Hematopoietic multipotent progenitor cell treated with erythropoietin and hydrocortisone succinate and interleukin-3 and kit ligand, for 4 days (in vitro differentiated cells): ENCODE measurements at regions not wholly inside any gene's neighbourhood (a gene's known extent, or its start where the extent isn't known, plus 50 kb on each side); places are given as distances from the start of the nearest gene placed in this dataset.
A peak's percentile ranks its signal among the peaks of the same experiment; 100 is the strongest.

ENCODE experiments used
- DNase-seq: peaks from one replicate; pipeline ENCODE4 v3.0.0-alpha.2; 2015

DNA sequence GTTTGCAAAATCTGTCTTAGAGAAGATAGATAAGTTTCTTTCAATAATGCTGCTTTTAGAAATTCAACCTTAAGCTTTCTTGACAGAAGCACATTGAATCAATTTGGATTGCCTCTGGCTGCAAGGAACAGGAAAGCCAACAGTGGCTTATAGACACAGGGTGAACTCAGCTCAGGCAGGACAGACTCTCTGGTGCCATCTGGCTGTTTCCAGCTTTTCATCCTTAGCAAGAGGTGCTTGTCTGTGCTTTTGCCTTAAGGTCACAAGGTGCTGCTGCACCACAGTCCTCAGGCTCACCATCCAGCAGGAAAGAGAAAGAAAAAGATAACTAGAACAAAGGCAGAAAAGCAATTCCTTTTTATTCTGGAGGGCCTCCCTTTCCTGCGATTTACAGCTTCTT lies 93.7 kb upstream of the ETS2 start:
- DNase-seq: peak; percentile 76

DNA sequence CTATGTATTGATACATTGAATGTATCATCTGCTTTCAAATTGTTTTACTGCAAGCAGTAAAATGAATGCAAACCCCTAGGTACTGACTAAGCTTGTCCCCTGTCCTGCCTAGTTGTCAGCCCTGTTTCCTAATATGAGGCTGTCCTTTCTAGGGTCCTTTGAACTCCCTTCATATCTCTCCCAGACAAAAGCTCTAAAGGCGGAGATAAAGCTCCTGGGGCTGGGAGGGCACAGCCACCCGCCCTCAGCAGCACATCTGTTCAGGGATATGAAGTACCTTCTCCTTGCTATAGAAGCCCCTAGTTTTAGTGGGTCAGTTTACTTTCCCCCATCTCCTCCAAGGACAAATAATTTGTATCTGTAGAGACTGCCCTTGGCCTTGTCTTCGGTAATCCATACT lies 93.1 kb upstream of the ETS2 start:
- peak; percentile 77 for DNase-seq

DNA sequence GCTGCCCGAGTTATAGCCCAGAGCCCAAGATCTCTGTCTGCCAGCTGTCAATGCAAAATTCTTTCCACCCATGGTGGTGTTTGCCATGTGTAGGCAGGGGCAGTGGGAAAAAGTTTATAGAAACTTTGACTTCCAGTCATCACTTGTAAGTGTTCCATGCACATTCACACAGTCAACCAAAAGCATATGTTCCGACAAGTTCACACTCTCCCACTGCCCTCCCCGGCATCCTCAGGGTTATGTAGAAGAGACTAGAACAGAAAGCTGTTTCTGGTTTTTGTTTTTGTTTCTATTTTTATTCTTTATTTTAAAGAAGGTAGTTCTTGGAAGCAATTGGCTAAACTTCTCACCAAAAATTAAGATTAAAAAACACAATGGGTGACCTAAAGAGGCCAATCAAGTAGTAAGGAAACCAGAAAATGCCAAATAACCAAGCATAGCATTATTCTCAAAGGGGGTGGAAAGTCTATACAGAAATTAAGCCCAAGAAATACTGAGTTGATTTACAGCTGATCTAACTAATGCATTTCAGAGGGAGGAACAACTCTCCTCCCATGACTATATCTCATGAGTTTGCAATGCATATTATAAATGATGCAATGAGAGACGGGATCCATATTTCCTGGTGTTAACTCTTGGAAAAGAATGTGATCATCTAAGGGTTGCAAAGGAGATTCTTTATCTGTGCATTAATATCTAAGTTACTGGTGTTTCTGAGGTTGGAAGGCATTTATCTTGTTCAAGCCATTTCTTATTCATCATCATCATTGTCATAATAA lies 91.5 kb upstream of the ETS2 start:
- no peak for DNase-seq

DNA sequence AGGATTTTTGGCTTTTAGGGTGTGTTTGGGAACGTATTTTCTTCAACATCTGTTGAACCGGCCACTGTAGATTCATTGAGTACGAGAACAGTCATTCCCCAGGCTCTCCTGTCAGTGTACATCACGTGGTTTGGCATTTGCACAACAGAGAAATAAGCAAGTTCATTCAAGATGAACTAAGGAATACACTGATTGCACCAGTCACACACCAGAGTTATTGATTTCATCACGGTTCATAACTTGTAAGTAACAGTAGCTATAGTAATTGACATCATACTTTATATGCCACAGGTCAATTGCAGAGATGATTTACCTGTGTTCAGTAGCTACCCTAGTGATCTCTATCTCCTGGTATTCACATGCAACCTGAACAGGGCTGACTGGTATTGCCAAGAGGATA lies 90.7 kb upstream of the ETS2 start:
- no peak for DNase-seq

DNA sequence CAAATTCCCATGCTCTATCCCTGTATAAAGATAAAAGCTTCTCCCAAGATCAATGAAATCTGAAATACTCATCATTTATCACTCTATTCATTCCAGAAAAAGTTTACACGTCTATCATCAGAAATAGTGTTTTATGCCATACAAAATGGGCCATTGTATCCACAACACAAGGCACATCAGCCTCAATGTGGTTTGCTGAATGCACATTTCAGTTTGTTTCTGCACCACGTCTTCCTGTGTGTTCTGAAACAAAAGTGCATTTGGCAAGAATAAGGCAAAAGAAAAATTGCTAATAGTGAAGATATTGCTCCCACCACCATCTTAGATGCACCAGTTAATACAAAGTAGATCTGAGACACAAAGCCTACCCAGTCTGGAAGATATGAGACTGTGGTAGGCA lies 89.6 kb upstream of the ETS2 start:
- no peak for DNase-seq

DNA sequence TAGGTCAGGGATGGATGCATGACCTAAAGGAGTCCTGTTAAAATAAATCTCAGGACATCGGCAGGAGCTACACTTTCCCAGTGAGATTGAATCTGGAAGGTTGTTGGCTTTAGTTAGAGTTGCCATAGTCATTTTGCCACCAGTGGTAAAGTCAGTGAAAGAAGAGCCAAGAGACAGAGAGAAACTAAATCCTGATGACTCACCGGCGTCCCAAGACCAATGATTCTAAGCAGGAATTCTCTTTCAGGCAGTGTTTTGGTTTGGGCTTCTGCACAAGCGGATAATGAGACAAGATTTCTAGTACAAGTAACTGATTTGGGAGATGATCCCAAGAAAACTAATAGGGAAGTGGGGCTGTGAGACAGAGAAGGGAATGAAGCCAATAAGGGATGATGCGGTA lies 88.8 kb upstream of the ETS2 start:
- DNase-seq: no peak

DNA sequence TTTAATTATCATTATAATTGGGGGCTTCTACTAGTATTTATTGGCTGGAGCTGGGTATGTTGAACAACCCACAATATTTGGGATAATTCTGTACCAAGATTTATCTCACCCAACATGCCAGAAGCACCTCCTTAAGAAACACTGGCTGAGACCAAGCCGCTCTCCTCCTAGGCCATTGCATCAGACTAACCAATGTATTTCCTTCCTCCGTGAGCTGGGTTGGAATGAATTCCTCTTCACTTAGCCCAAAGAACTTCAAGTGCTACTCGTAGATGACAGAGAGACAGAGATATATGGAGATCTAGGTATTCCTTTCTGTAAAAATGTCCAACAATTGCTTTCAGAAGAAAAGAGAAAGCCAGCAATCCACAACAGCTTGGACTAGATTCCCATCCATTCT lies 87.2 kb upstream of the ETS2 start:
- DNase-seq: peak; percentile 39

DNA sequence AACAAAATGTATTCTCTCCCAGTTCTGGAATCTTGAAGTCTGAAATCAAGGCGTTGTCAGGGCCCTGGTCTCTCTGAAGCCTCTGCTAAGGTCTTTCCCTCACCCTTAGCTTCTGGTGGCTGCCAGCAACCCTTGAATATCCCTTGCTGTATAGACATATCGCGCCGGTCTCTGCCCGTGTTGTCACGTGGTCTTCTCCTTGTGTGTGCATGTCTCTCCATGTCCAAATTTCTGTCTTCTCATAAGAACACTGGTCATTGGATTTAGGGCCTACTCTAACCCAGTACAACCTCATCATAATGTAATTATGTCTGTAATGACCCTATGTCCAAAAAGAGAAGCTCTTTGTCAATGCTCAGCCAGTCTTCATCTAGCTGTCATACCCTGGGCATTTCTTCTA lies 85.7 kb upstream of the ETS2 start:
- DNase-seq: no peak

DNA sequence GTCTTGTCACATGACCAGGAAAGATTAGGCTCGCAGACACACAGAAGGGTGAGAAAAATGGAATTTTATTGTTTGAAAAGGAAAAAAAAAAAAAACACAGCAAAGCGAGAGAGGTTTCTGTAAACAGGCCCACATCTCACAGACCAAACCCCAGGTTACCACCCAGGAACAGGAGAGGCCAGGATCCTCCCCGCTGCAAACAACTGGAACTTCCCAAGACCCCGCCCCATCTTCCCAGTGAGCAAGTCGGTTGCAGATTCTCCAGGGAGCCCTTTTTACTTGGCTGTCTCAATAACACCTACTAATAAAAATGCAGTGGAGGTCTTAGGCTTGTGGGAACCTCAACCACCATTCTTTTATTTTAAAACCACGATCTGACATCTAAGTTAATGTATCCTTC lies 84.7 kb upstream of the ETS2 start:
- no peak for DNase-seq

DNA sequence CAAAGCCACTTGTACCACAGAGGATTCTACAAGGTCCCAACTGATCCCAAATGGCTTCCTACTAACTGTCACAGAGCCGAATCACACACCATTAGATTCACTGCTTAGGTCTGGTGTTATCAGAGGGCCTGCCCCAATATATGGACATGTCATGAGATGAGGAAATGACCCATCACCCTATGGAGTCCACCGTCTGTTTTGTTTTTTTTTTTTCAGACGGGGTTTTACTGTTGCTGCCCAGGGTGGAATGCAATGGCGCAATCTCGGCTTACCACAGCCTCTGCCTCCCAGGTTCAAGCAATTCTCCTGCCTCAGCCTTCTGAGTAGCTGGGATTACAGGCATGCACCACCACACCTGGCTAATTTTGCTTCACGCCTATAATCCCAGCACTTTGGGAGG lies 83.8 kb upstream of the ETS2 start:
- DNase-seq: peak; percentile 40

DNA sequence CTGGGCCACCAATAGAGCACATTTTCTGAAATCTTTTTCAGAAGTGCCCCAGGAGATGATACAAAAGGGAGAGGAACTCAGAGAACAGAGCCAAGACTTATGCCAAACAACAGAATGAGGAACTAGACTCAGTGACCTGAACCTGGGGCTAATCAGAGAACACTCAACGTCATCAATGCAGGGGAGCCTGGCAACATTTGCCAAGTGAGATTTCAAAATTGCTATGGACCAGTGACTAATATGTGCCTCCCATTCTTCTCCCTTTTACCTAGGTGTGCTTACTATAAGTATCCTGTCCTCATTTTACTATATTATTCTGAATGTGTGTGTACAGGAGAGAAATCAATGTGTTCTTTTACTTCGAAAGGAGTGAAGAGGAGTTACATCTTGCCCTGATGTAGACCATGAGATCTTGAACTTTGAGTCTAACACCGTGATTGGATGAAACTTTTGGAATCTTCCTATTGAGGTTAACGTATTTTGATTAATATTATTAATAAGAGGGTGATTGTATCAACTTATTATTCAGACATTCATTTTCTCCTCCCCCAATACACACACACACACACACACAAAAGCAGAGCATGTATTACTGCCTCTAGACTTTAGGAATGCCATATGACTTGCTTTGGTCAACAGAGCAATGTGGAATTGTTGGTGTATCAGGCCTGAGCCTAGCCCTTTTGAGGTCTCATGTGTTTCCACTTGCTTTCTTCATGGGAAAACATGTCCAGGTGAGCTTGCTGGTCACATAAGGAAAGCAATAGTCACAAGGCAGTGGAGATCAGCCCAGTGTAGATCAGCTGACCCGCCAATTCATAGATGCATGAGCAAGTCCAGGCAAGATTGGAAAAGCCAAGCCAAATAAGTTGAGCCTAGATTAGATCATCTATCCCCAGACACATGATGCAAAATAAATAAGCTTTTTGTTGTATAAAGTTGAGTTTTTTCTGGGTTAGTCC lies 80.3 kb upstream of the ETS2 start:
- no peak for DNase-seq

DNA sequence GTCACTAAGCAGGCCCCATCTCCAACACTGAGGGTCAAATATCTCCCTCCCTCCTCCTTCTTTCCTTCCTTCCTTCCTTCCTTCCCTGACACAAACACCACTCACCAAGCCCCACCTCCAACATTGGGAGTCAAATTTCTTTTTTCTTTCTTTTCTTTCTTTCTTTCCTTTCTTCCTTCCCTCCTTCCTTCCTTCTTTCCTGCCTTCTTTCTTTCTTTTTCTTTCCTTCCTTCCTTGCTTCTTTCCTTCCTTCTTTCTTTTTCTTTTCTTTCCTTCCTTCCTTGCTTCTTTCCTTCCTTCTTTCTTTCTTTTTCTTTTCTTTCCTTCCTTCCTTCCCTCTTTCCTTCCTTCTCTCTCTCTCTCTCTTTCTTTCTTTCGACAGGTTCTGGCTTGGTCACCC lies 79.2 kb upstream of the ETS2 start:
- no peak for DNase-seq

DNA sequence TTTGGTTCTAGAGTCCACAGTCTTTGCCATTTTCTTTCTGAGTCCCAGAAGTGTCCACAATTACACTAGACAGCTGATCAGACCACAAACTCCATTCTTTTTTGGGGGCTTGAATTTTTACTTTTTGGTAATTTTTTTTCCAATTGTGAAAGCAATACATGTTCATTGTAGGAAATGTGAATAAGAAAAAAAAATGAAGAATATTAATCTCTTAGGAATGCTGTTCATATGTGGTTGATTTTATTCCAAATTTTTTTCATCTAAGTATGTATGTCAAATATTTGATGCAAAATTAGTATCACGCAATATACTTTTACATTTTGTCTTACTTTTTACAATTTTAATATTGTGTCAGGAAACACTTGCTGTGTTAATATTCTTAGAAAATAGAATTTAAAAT lies 76.4 kb upstream of the ETS2 start:
- DNase-seq: no peak

DNA sequence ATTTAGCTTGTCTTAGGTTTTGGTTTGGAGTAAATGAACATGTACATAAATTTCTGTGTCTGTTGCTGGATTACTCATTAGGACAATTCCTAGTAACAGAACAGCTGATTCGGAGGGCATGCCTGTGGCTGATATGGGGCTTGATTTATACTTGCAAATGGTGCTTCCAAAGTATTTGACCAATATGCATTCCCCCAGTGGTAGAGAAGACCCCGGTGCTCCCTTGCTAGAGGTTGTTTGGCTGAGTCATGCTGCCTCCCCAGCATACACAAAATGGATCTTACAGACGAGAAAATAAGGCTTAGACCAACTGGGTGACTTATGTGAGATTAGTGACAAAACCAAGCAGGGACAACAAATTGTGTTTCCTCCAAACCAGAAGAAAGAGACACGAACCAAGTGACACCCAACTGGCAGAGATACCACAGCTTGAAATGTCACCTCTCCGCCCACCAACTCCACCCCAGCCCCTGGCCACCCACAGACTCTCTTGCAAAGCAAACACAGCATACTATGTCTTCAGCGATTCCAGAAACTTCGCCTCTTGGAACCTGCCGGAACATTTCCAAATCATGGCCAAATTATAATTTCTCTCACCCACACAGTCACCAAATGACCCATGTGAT lies 75.9 kb upstream of the ETS2 start:
- peak; percentile 57 for DNase-seq

DNA sequence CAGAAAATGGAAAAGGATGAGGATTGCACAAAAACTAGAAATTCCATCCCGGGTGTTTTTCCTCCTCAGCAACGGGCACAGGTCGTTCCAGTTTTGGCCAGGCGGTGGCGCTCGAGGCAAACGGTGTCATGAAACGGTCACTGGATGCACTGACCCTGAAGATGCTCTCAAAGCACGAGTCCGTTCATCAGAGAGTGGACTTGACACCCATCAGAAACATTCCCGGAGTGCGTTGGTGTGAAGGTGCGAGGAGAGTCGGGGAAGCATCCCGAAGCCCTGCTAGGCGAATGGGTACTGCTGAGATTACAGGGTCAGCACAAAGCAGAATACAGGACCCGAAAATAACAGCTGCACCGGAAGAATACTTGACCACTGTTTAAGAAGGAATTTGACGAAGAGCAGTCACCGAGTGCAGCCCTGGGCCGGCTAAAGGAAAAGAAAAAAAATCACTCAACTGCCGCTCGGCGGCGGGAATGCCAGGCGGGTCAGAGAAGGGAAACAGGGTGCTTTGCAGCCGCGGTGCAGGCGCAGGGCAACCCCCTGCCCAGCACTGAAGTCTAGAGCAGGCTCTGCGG lies 71.7 kb upstream of the ETS2 start:
- DNase-seq: peak; percentile 85

DNA sequence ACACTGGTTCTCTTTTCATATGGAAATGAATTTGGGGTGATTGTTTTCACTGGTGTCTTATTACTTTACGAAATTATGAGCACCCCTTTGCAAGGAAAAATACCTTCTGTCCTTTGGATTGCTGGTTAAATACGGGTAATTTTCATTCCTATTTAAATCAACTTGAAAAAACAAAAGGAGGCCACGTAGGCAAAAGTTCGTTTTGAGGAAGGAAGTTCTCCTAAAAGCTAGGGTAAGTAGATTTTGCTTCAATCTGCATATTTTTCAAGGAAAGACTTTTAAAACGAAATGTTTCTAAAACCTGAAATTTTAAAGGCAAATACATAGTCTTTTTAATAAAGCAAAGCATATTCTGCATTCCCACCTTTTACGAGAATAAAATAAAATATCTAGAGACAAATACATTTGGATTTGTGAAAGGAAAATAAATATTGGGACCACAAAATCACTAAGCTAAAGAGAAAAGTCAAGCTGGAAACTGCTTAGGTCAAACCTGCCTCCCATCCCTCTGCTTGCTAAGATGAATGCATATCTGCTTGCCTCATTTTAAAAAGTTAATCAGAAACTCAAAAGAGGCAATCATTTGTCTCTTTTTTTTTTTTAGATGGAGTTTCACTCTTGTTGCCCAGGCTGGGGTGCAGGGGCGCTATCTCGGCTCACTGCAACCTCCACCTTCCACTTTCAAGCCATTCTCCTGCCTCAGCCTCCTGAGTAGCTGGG lies 70.9 kb upstream of the ETS2 start:
- peak; percentile 49 for DNase-seq

DNA sequence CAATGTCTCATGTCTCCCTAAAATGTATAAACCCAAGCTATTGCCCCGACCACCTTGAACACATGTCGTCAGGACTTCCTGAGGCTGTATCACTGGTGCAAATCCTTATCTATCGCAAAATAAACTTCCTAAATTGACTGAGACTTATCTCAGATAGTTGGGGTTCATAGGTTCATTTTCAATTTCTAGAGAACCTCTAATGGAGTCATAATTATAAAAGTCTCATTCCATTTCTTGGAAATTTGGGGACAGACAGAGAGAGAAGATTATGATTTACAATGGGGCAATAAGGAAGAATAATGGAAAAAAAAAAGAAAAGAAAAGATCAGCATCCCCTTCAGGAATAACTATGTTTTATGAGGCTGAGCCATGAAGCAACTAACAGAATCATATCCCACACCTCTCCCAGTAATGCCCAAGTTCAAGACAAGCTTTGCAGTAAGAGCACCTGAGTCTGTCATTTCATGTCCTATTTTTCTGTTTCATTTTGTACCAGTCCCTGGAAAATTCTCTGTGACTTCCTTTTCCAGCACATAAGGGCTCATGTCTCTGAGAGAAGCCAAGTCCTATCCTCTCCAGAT lies 70.0 kb upstream of the ETS2 start:
- DNase-seq: no peak

DNA sequence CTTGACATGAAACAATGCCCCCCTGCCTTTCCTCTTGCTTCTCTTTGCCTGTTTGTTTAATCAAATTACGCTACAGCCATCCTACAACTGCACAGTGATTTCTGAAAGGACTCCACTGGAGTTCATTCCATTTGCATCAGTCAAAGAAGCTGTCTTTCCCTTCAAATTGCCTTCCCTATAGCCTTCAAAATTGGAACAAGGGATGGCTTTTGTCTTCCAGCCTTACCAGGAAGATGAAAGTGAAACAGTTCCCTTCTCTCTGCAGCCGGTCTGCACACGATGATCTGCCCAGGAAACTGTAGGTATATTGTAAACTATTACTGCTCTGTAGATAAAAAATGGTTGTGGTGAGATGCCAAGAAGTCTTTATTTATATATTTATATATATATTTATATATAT lies 65.6 kb upstream of the ETS2 start:
- peak; percentile 49 for DNase-seq

DNA sequence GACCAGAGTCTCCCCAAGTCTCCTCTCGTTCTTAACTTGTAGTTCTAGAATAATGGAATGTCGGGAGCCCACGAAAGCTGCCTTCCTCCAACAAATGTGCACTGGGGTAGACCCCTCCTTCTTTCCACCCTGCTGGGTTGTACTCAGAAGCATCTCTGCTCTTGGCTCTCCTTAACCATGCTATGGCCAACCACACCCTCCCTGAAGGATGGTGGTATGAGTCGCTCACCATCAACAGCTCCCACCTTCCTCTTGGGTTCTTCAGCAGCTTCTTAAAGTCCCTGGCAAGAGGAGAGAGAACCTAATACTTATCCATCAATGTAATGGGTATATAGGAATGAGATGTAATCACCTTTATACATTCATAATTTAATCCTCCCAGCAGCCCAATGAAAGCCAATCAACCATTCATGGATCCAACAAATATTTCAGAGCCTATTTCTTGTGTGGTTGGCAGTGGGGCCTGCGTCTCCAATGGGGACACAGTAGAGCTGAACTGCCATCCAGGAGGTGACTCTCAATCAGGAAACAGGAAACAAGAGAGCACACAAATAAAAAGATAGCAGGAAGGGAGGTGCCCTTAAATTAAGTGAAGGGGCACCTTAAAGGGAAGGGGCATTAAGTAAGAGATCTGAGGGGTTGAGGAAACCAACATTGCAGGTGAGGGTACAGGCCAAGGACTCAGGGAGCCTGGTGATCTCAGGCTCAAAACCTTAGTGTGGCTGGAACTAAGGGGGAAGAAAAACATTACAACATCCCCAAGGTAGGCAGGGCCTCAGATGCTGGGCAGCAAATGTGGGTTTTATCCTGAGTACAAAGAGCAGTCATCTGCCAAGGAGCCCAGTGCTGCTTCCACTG lies 64.4 kb upstream of the ETS2 start:
- DNase-seq: peak; percentile 23

DNA sequence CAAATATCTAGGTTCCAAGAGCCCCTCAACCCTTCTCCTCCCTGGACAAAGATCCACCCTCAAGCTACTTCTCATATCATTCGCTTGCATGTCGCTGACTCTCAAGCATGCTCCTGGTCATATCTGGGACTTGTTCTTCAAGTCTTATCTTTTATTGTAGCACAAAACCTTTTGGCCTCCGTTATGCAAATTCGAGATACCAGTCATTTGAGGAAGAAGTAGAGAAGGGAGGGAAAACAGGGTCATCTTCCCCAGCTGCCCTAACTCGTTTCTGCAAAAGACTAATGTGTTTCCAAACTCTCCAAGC lies 63.8 kb upstream of the ETS2 start:
- peak; percentile 92 for DNase-seq

DNA sequence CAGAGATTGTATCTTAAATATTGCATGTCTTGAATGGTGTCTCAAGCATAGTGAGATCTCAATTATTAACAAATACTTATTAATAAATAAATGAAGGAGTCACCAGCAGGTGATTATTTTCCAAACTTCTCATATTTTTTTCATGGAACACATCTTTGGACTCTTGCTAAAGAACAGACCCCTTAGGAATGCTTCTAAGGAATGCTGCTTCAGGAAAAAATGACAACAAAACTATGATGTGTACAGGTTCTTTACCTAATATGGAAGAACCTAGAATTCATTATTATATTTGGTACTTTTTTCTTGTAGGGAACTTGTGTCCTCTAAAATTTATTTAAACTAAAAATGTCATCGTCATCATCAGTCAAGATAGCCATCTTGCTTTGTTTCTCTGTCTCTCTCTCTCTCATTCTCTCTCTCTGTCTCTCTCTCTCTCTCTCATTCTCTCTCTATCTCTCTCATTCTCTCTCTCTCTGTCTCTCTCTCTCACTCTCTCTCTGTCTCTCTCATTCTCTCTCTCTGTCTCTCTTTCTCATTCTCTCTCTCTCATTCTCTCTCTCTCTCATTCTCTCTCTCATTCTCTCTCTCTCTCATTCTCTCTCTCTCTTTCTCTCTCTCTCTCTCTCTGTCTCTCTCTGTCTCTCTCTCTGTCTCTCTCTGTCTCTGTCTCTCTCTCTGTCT lies 63.0 kb upstream of the ETS2 start:
- no peak for DNase-seq
